Uterus (tissue), 2 donors: ENCODE measurements at regions not wholly inside any gene's neighbourhood (a gene's known extent, or its start where the extent isn't known, plus 50 kb on each side); places are given as distances from the start of the nearest gene placed in this dataset.
"Not testable (repeated sequence)": the region's sequence is repeated elsewhere in the genome, so short reads cannot be mapped to it uniquely, and the experiment has no call there.

ENCODE experiments used
- CTCF ChIP-seq, 4 experiments: fragments of 200-600 bp in 2 of 4; fragments of 450-650 bp in 2 of 4; sonication (generic) in 2 of 4; IDR thresholded peaks; one replicate each; pipeline ENCODE4 v1.5.1; 2016 to 2019; ENCODE audit warnings: antibody characterized with exemption in 4 of 4, mild to moderate bottlenecking in 2 of 4, moderate library complexity in 1 of 4
- POLR2A ChIP-seq, 2 donors: fragments of 450-650 bp; IDR thresholded peaks; one replicate each; pipeline ENCODE4 v1.6.1; 2016; ENCODE audit warnings: antibody characterized with exemption in 2 of 2, mild to moderate bottlenecking in 1 of 2, moderate library complexity in 1 of 2

GRCh38 chr3:146700025-146700424 is 94.9 kb upstream of the PLSCR5 start:
- not testable (repeated sequence) for TF ChIP-seq CTCF, POLR2A (IDR thresholded peaks at IDR 0.05)
